ENCODE measurements at regions not wholly inside any gene's neighbourhood (a gene's known extent, or its start where the extent isn't known, plus 50 kb on each side); places are given as distances from the start of the nearest gene placed in this dataset.

GRCh38 chr3:99242271-99242670, 340.8 kb upstream of the DCBLD2 start:
- no peak overlapping the region for H3K4me3 ChIP-seq (ENCODE audit: low read depth, low read length)
- TF ChIP-seq CTCF (IDR thresholded peaks at IDR 0.05; ENCODE audit: insufficient read depth, low read depth, low read length, missing control alignments) = no peak
- DNase-seq (ENCODE audit: low read depth) = no peak

DNA sequence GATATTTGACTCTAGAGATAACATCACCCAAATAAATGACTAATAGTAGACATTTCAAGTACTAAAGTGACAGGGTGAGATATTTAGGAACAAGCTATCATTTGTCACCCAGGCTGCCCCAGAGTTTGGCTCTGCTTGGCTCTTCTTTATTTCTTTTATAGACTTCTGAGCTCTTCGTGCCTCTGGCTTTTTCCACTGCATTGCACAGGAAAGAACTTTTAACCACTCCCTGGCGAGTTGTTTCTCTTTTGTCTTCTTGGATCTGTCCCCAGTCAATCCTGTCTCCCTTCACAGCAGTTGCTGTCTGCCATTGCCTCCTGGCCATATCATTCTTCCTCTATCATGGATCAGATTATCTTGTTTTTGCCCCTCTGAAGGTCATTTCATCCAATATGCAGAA, 339.2 kb upstream of the DCBLD2 start:
- no peak for DNase-seq (ENCODE audit: low read depth)
- no peak overlapping the region for H3K4me3 ChIP-seq (ENCODE audit: low read depth, low read length)
- TF ChIP-seq CTCF (IDR thresholded peaks at IDR 0.05; ENCODE audit: insufficient read depth, low read depth, low read length, missing control alignments) = no peak

DNA sequence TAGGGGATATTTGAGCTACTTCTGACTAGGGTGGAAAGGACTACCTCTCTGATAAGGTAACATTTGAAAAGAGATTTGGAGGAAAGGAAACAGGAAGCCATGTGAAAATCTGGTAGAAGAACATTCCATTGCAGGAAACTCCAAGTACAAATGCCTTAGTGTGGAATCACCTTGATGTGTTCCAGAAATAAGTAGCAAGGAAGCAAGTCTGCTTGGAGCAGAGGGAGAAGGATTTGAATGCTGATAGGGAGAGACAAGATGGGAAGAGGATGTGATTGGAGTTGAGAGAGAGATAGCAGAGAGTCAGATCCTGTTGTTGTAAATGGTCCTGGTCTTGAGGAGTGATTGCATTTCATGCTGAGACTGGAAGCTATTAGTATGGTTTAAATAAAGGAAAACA, 335.1 kb upstream of the DCBLD2 start:
- no peak for DNase-seq (ENCODE audit: low read depth)
- H3K4me3 ChIP-seq (ENCODE audit: low read depth, low read length) = no peak overlapping the region
- no peak for TF ChIP-seq CTCF (IDR thresholded peaks at IDR 0.05; ENCODE audit: insufficient read depth, low read depth, low read length, missing control alignments)

DNA sequence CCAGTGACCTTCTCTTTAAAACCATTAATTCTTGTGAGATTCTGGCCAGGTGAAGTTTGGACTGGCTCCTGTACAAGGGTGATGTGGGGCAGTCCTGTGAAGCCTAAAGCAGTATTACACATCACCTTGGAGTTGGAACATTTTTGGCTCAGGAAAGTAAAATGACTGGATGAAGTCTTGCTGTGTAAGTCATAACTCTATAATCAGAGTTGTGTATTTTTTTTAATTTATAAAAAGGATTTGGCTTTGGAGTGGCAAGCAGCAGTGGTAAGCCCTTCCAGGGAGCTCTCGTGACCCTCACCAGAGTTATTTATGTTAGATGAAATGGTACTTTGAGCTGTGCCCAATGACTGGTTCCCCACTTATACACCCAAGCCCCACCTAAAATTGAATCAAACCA, 331.2 kb upstream of the DCBLD2 start:
- no peak for TF ChIP-seq CTCF (IDR thresholded peaks at IDR 0.05; ENCODE audit: insufficient read depth, low read depth, low read length, missing control alignments)
- no peak for DNase-seq (ENCODE audit: low read depth)
- H3K4me3 ChIP-seq (ENCODE audit: low read depth, low read length) = no peak overlapping the region

DNA sequence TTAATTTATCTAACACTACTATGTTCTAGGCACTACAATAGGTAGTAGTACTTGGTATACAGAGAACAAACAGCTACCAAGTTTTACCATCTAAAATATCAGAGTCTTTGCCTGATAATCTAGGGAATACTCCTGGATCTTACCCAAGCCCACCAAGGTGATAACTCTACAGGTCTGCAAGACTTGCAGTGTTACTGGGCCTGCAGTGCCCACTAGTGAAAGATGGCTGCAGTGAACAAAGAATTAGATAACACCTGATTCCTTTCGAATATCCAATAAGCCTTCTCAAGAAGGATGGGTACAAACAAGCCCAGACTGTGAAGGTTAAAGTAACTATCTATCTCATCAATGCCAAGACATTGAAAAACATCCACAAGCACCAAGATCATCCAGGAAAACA, 317.0 kb upstream of the DCBLD2 start:
- DNase-seq (ENCODE audit: low read depth) = no peak
- no peak overlapping the region for H3K4me3 ChIP-seq (ENCODE audit: low read depth, low read length)
- no peak for TF ChIP-seq CTCF (IDR thresholded peaks at IDR 0.05; ENCODE audit: insufficient read depth, low read depth, low read length, missing control alignments)

- H3K4me3 ChIP-seq (ENCODE audit: low read depth, low read length) = no peak overlapping the region
- DNase-seq (ENCODE audit: low read depth) = no peak
- TF ChIP-seq CTCF (IDR thresholded peaks at IDR 0.05; ENCODE audit: insufficient read depth, low read depth, low read length, missing control alignments) = no peak
These were observed 311.5 kb upstream of the DCBLD2 start for GRCh38 chr3:99212969-99213368.

- no peak for TF ChIP-seq CTCF (IDR thresholded peaks at IDR 0.05; ENCODE audit: insufficient read depth, low read depth, low read length, missing control alignments)
- peak; percentile 4 for DNase-seq (ENCODE audit: low read depth)
- H3K4me3 ChIP-seq (ENCODE audit: low read depth, low read length) = no peak overlapping the region
These were observed 309.8 kb upstream of the DCBLD2 start for GRCh38 chr3:99211309-99211708.

Measured in GM12865 (cell line).